Stimulated activated CD4-positive, alpha-beta T cell treated with anti-CD3 and anti-CD28 coated beads, Interleukin-12 subunit alpha, Interleukin-12 subunit beta, amount 100 ng/mL, for 24 hours (primary cell): ENCODE measurements at regions not wholly inside any gene's neighbourhood (a gene's known extent, or its start where the extent isn't known, plus 50 kb on each side); places are given as distances from the start of the nearest gene placed in this dataset.
"Not testable (repeated sequence)": the region's sequence is repeated elsewhere in the genome, so short reads cannot be mapped to it uniquely, and the experiment has no call there.

Experiments
- DNase-seq, 2 experiments: peaks; one replicate each; pipeline ENCODE4 v3.0.0-alpha.2; 2020; ENCODE audit warnings: low read depth in 2 of 2

DNA sequence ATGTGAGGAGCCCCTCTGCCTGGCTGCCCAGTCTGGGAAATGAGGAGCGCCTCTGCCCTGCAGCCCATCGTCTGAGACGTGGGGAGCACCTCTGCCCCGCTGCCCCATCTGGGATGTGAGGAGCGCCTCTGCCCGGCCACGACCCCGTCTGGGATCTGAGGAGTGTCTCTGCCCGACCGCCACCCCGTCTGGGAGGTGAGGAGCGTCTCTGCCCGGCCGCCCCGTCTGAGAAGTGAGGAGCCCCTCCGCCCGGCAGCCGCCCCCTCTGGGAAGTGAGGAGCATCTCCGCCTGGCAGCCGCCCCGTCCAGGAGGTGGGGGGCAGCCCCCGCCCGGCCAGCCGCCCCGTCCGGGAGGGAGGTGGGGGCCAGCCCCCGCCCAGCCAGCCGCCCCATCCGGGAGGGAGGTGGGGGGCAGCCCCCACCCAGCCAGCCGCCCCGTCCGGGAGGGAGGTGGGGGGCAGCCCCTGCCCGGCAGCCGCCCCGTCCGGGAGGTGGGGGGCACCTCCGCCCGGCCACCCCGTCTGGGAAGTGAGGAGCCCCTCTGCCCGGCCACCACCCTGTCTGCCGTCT is 238.1 kb downstream of the FNDC1 start:
- DNase-seq, result not testable (repeated sequence)

DNA sequence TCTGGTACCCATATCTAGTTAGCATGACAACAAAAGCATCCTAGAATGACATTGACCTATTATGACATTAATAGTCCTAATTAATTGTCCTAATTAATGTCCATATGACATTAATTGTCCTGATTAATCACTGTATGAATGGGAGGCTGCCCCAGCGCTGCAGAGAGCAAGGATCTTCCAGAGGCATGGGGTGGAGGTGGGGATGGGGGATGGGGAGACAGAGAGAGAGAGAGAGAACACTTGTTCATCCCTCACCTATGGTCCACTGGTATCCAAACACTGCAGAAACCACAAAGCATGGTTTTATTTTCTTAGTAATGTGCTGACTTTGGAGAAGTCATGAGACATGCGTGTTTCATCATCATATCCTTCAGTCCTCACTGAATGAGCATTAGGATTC is 235.1 kb downstream of the FNDC1 start:
- no peak for DNase-seq

DNA sequence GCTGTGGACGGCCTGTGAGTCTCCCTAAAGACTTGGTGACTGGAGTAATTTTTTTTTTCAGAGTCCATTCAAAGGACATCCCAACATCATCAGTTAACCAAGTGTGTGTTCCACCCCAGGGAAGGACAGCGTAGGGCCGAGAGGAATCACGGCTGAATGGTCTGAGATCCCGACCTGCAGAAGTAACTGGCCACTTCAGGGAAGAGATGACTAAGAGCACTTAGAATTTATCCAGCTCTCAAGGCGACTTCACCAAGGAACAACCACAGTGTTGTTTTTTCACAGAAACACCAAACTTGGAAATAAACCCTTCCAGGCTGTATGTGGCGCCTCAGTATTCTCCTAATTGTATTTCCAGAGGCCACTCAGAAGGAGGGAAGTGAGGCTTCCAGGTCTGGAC is 231.6 kb downstream of the FNDC1 start:
- no peak for DNase-seq

DNA sequence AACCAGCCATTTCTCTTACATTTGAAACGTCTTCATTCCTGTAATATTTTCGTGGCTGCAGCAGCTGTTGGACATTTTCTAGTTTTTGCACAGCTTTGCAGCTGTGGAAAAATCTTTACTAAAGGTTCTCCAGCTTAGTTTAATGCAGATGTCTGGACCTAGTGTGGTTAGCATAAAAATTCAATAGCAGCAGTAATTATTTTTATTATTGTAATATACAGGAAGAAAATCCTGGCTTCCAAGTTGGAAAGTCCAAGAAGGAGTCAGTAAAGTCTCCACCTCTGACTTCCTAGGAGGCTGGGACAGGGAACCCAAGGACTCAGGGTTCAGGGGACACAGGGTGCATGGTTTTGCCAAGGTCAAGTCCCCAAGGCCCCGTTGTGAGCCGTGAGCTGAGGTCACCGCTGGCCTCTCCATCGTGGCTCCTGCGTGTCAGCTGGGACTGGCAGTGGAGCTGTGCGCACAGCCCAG is 230.6 kb downstream of the FNDC1 start:
- no peak for DNase-seq

DNA sequence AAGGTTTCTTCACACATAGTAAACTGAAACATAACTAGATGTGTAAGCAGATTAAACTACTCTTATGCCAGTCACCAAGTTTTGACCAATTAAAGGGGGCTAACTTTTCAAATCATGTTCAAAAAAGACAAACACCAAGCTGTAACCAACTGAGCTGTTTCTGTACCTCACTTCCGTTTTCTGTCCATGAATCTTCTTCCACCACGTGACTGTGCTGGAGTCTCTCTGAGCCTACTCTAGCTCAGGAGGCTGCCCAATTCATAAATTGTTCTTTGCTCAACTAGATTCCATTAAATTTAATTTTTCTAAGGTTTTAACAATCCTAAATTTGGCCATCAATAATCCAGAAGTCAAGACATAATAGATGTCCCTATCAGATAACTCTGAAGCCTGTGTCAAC is 229.4 kb downstream of the FNDC1 start:
- DNase-seq, result no peak

DNA sequence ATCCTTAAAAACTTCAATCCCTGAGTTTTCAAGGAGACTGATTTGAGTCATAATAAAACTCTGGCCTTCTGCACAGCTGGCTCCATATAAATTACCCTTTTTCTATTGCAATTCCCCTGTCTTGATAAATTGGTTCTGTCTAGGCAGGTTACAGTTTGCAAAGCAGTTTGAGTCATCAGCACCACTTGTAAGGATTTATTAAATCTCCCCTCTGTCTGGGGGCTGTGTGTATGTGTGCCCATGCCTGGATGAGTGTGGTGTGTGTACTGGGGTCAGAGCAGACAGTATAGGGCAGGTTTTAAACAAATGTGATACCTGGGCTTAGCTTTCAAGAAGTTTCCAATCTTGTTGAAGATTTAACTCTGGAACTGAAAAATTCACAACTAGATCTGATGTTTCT is 228.6 kb downstream of the FNDC1 start:
- no peak for DNase-seq

DNA sequence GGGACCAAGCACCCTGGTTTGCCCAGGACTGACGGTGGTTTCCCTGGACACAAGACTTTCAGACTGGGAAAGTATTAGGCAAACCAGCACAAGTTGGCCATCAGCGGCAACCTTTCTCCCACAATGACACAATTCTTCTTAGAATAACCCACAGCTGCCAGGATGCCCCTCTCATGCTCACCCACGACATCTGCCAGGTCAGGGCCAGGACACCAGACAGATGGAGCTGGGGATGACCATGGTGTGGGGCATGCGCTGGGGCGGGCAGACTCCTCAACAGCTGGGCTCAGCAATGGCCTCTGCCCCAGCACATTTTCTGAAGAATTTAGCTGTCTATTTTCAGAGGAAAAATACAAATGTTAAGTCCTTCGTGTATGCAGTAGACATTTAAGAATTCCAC is 226.4 kb downstream of the FNDC1 start:
- no peak for DNase-seq

DNA sequence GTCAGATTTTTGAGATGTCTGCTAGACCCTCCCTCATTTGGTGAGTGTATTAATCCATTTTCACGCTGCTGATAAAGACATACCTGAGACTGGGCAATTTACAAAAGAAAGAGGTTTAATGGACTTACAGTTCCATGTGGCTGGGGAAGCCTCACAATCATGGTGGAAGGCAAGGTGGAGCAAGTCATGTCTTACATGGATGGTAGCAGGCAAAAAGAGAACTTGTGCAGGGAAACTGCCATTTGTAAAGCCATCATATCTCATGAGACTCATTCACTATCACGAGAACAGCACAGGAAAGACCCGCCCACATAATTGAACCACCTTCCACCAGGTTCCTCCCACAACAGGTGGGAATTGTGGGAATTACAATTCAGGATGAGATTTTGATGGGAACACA is 223.5 kb downstream of the FNDC1 start:
- not testable (repeated sequence) for DNase-seq

DNA sequence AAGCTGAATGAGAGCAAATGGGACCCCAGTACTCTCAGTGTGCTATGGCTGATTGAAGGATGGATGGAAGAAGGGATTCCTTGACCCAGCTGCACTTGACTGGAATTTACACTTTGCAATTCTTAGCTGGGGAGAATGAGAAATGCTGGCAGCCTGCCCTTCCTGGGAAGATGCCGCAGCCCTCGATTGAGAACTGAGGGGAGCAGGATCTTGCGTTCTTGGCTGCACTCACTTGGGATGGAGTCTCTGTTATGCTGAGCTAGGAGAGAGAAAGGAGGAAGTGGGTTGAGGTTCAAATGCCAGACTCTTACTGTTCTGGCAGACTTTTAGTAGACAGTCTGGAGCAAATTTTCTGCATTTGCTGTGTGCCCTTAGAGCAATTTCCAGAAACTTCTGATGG is 221.2 kb downstream of the FNDC1 start:
- DNase-seq, result no peak

DNA sequence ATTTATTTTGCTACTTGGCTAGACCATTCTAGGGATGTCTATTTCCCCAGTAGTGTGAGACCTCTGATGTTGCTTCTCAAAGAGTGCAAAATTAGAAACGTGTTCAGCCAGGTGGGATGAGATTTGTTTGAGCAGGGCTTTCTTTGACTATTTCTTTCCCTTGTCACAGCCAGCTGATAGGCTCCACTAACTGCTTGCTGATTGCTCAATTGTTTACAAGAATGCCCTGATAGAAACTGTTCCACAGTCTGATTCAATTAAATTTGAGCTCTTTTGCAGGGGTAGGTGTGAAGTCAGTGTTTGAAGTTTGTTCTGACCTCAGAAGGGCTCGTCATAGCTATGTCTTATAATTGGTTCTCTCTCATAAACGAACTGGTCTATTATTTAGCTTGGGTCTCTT is 220.5 kb downstream of the FNDC1 start:
- no peak for DNase-seq

DNA sequence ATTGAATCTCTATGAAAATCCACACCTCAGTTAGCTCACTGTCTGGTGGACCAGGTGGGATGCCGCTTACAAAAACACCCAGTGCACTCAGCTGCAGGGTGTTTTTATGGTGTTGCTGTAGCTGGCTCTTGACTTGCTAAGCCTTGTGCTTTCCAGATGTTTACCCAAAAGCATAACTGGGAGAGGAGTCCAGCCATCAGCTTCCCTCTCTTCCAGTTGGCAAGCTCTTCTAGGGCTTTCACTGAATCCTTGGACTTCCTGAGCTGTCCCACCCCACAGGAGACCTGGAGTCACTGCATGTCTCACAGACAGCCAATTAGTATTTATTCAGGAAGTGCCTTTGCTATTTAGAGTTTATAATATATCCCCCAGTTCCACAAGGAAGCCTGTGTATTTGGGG is 210.9 kb downstream of the FNDC1 start:
- DNase-seq, result no peak

DNA sequence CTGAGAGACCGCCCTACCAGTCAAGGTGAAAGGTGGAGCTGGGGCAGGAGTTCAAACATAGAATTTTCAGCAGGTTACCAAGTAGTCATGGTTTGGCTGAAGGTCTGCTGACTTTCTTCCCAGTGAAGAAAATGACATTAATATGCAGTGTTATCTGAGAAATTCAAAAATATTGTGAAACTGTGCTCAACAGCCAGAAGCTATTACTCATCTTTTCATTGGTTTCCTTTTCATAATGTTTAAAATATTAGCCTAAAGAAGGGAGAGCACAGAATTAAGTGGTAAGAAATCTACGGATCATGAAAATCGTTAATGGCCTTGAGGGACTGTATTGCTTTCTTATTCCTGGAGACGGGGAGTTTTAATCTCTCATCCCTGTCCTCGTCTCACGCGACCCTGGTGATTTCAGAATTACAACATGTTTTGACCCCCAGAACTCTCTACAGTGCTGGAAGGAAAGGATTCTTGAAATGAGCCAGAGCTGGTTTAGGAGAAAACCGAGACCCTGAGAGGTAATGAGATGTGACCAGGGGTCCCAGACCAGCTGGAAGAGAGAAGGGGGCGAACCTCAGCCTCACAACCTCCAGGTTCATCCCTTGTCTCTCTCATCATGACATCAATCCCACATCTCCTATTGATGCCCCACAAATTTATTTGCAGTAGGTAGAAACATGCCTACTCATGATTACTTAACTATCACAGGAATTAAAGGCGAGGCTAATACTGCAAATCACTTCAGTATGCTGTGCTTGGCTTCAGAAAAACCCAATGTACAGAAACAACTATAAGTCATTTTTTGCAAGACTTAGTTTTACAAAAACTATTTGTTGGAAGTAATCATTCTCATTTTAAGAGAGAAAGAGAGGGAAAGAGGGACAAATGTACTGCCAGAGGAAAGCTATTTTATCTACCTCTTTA is 209.5 kb downstream of the FNDC1 start:
- no peak for DNase-seq

DNA sequence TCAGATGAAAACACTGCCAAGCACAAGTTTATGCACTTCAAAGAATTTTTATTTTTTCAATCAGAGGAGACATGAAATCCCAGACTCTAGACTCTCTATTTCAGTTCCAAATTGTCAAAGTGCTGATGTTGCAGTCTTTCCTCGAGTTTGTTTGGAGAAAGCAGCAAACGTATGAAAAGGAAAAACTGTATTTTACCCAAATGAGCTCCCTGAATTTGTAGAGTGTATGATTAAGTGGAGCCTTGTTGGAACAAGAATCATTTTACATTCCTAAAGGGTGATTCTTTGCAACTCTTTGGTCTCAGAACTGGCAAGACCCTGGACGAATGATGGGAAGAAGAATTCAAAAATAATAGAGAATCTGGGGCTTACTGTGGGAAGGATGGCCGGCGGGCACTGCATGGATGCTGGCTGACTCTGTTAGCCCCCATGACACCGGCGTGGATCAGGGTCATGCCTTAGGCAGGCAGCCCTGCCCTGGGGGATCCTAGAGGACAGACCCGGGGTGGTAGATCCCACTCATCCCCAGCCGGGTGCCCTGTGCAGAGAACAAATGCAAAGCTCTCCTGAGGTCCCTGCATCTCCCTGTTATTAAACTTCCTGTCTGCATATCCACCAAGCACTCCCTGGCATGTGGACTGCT is 207.4 kb downstream of the FNDC1 start:
- DNase-seq, result no peak

DNA sequence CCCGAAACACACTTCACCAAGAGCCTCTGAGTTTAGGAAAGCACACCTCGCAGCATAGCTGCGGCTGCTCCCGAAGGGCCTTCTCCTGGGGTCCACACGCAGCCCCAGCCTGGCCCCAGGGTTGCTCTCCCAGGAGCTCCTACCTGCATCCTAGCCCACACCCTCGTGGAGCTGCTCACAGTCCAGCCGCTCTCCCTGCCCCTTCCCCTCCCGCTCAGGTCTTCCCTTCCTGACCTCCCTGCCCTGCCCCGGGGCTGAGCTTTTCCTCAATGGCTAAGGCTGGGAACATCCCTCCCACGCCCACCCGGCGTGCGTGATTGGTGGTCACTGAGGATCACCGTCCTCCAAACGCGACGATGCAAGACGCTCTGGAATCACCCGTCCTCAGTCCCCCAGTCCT is 205.8 kb downstream of the FNDC1 start:
- DNase-seq, result no peak

DNA sequence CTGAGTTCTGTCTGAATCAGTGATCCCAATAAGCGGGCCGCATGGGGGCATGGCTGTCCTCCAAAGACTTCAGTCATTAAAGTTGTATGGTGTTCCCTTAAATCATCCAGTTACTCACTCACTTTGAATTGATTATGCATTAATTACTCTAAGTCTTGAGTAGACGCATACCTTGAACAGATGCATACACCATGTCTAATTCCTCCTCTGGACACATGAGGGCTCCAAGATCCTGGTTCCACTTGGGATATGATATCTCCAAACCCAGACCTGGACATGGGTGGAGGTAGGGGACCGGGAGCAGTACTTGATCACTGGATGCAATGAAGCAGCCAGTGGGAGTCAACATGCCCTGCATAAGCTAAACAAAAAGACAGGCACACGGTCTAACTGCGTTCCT is 204.5 kb downstream of the FNDC1 start:
- no peak for DNase-seq

DNA sequence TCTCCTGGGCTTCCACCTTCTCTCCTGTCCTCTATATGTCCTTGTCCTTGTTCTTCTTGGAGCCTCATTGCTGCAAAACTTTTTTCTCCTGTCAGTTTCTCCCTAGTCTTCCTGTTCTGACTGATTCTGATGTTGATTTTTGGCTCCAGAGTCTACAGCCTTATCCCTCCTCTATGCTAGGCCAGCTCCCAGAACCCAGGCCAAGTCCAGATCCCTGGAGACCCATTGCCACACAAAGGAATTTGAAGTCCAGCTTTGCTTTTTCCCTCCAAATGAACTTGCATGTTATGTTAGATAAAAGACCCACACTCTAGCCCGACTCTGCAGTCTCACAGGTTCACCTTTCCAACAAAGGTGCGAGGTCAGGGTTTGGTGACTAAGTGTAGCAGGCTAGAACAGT is 203.1 kb downstream of the FNDC1 start:
- no peak for DNase-seq

DNA sequence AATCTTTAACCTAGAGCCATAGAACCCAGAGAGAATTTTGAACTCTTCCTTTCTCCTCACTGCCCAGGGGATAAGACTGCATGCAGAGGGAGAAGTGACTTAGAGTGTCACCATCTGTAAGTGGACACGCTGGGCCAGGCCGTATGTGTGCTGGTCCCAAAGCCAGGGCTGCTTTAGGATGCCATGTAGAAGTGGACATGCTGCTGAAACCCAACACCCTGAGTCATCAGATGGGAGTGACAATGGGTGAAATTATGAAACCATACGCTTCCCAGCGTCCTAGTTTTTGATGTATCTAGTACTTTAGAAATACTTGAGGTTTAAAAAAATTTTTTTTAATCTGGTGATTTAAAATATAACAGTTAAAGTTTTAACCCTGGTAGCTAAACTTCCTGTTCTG is 191.1 kb downstream of the FNDC1 start:
- no peak for DNase-seq

DNA sequence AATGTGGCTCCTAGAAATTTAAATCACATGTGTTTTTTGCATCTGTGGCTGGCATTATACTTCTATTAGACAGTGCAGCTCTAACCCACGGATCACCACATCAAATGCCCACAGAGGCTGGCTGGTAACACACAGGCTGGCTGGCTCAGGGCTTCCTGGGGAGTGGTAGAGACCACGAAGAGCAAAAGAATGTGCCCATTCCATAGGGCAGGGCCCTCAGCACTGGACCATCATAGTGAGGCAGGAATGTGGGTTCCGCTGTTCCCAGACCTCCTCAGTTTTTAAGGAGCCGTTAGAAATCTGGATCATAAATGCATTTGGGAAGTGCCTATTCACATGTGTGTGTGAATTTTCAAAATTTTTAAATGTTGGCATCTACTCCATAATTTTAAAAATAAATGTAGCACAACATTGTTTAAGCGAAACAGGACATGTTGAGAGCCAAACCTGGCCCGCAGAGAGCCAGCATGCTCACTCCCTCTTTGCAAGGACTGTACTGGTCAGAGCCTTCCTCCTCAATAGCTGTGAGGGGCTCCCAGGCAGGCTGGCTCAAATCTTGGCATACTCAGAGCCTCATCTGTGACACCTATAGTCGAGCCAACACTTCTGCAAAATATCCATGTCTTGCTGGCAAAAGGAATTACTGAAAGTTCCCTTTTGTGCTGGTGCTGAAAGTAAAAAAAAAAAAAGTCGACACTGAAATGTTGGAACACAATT is 190.5 kb downstream of the FNDC1 start:
- no peak for DNase-seq

DNA sequence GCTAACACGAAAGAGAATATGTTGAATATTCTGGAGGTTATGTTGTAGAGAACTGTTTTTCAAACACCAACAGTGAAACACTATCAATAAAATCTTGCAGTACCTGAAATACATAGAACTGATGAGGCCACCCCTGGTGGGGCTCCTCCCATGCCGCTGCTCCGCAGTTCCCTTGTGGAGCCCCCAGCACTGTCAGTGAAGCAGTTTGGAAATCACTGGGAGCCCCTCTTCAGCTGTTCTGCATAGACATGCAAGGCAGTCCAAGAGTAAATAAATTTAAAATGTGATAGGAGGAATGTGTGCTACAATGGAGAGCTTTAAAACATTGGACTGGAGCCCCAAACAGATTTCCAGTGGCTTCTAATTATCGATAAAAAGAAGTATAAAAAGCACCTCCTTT is 189.4 kb downstream of the FNDC1 start:
- no peak for DNase-seq

DNA sequence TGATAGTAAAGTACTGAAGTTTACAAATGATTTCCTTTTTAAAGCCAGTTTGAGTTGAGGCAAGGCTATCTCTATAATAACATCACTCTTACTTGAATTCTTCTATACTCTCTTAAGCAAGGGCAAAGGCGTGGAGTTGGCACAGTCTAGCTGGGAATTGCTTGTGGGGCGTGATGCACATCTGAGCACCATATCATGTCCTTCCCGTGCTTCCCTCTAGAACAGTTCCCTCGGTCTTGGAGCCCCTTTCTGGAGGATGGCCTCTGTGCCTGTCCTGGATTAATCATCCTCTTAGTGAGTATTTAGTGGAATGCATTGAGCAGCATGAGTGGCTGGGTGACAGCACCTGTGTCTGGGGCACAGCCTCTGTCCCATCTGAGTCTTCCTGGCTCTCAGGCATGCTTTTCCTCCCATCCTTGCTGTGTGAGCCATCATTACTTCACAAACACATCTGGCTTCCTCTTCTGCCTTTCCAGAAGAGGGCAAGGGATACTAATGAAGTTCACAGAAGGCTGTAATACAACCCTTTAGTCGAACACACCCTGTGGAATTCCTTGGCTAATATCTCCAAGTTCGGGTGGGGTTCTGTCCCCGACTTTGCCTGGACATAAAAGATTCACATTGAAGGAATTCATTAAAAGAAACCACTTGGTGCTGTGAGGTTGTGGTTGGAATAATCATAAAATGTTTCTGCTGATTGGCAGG is 188.2 kb downstream of the FNDC1 start:
- DNase-seq, result no peak

DNA sequence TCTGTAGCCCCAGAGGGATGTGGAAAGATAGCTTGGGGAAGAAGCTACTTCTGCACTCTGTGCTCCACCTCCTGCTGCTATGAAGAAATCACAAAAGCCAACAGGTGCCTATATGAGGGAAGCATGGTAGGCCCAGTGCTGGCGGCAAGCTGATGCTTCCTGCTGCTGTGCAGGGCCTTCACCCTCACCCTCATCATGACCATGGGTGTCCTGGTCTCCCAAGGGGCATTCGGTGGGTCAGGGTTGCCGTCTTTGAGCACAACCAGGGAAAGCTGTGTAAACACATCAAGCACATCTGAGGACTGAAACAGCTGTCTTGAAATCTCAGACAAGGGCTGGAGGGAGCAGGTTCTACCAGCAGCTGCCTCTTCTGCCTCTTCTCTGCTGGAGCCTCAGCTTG is 184.0 kb downstream of the FNDC1 start:
- DNase-seq, result no peak

DNA sequence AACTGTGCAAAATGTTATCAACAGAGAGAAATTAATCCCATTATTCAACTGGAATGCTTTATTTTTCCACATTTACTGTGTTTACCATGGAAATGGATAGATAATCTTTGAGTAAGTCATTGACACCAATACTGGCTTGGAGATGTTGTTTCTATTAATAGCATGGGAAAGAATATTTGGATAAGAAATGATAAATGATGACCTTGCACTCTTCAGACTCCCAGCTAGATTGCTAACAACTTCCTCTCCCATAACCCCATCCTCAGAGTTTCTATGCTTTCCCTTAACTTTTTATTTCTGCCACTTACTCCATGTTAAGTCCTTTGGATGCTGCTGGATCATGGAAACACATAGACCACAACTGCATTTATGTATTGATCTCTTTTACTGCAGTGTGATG is 182.5 kb downstream of the FNDC1 start:
- DNase-seq, result no peak
